GM23338 (cell line): ENCODE measurements at regions not wholly inside any gene's neighbourhood (a gene's known extent, or its start where the extent isn't known, plus 50 kb on each side); places are given as distances from the start of the nearest gene placed in this dataset.

ENCODE experiments used
- ATAC-seq: fragments of 200-7000 bp; cut with Tn5 transposase; 3 replicates; pipeline ENCODE4 v1.9.1; 2020
- DNase-seq: peaks from one replicate; pipeline ENCODE4 v3.0.0-alpha.2; 2015; ENCODE audit warnings: low spot score
- H2AFZ ChIP-seq: fragments of 200-600 bp; sonication (generic); 2 replicates; pipeline ENCODE4 v1.8.0; 2016; ENCODE audit warnings: antibody characterized with exemption, mild to moderate bottlenecking, moderate library complexity
- H3F3A ChIP-seq: fragments of 200-600 bp; sonication (generic); replicated peaks from 2 replicates; pipeline ENCODE4 v1.8.0; 2017; ENCODE audit warnings: antibody characterized with exemption, mixed run types, low read depth
- H3K27ac ChIP-seq: fragments of 200-600 bp; sonication (generic); 2 replicates; pipeline ENCODE4 v1.6.1; 2016; ENCODE audit warnings: low read depth
- H3K27me3 ChIP-seq: fragments of 200-600 bp; sonication (generic); 2 replicates; pipeline ENCODE4 v1.8.0; 2016; ENCODE audit warnings: mild to moderate bottlenecking, mixed run types, moderate library complexity; ENCODE audit not compliant: insufficient read depth
- H3K36me3 ChIP-seq: fragments of 200-600 bp; sonication (generic); 2 replicates; pipeline ENCODE4 v1.8.0; 2016; ENCODE audit warnings: mild to moderate bottlenecking; ENCODE audit not compliant: insufficient read depth
- H3K4me1 ChIP-seq: fragments of 200-600 bp; sonication (generic); 2 replicates; pipeline ENCODE4 v1.8.0; 2016; ENCODE audit warnings: mild to moderate bottlenecking, moderate library complexity; ENCODE audit not compliant: insufficient read depth
- H3K4me2 ChIP-seq: fragments of 200-600 bp; sonication (generic); 2 replicates; pipeline ENCODE4 v1.7.1; 2017; ENCODE audit warnings: mixed run types
- H3K4me3 ChIP-seq: fragments of 200-600 bp; sonication (generic); 2 replicates; pipeline ENCODE4 v1.6.1; 2016; ENCODE audit warnings: mixed run types
- H3K79me2 ChIP-seq: fragments of 200-600 bp; sonication (generic); replicated peaks from 2 replicates; pipeline ENCODE4 v1.8.0; 2017; ENCODE audit warnings: mild to moderate bottlenecking; ENCODE audit not compliant: insufficient read depth
- H3K9me2 ChIP-seq: fragments of 200-600 bp; sonication (generic); 2 replicates; pipeline ENCODE4 v1.8.0; 2017; ENCODE audit not compliant: insufficient read depth
- H4K20me1 ChIP-seq: fragments of 200-600 bp; sonication (generic); replicated peaks from 2 replicates; pipeline ENCODE4 v1.8.0; 2017; ENCODE audit warnings: mild to moderate bottlenecking; ENCODE audit not compliant: insufficient read depth
- H3K27ac Mint-ChIP-seq: 2 replicates; pipeline ENCODE4 v1.8.0; 2020; ENCODE audit warnings: inconsistent platforms, mild to moderate bottlenecking, moderate library complexity, mixed read lengths
- H3K27me3 Mint-ChIP-seq: 3 replicates; pipeline ENCODE4 v1.8.0; 2022; ENCODE audit warnings: low read depth, mild to moderate bottlenecking, moderate library complexity, mixed read lengths, inconsistent platforms; ENCODE audit not compliant: insufficient read depth, poor library complexity
- H3K36me3 Mint-ChIP-seq: 3 replicates; pipeline ENCODE4 v1.8.0; 2021; ENCODE audit warnings: low read depth, mild to moderate bottlenecking, inconsistent platforms, moderate library complexity, mixed read lengths
- H3K4me1 Mint-ChIP-seq: 3 replicates; pipeline ENCODE4 v1.8.0; 2020; ENCODE audit warnings: mild to moderate bottlenecking, inconsistent platforms, mixed read lengths
- H3K4me3 Mint-ChIP-seq: 3 replicates; pipeline ENCODE4 v1.8.0; 2021; ENCODE audit warnings: moderate library complexity, mild to moderate bottlenecking, inconsistent platforms, mixed read lengths
- H3K9me3 Mint-ChIP-seq: 3 replicates; pipeline ENCODE4 v1.8.0; 2020; ENCODE audit warnings: moderate library complexity, mild to moderate bottlenecking, inconsistent platforms, mixed read lengths
- NANOG ChIP-seq: IDR thresholded peaks from 2 replicates; pipeline ENCODE4 v1.6.1; 2016; ENCODE audit warnings: antibody characterized with exemption, borderline replicate concordance
- REST ChIP-seq: IDR thresholded peaks from one replicate; pipeline ENCODE4 v1.6.1; 2018; ENCODE audit warnings: antibody characterized with exemption; ENCODE audit not compliant: unreplicated experiment
- STAT1 ChIP-seq: IDR thresholded peaks from one replicate; pipeline ENCODE4 v1.6.1; 2016; ENCODE audit warnings: antibody characterized with exemption; ENCODE audit not compliant: unreplicated experiment

- Mint-ChIP-seq H3K36me3 (no peaks in the 10 kb centered on the region), H3K27me3 (peaks cover 2% of the 10 kb centered on the region), H3K9me3 (no peaks in the 10 kb centered on the region), H3K4me1 (no peaks in the 10 kb centered on the region), H3K4me3 (no peak overlapping the region), H3K27ac (no peak overlapping the region)
- H3K9me2 ChIP-seq: no peaks in the 10 kb centered on the region; the same call in 1 of the 2 replicates
- peaks cover 3% of the 10 kb centered on the region; the same call in 1 of the 2 replicates for H3K36me3 ChIP-seq
- TF ChIP-seq STAT1 (no peak), REST (no peak)
- H3K79me2 ChIP-seq: no peaks in the 10 kb centered on the region
- H2AFZ ChIP-seq: no peak overlapping the region
- H3K27ac ChIP-seq: no peak overlapping the region
- no peak overlapping the region for H3K4me2 ChIP-seq
- H3F3A ChIP-seq: no peaks in the 10 kb centered on the region
- no peak for ATAC-seq
- H3K4me1 ChIP-seq: no peaks in the 10 kb centered on the region
- no peak for DNase-seq
- no peak overlapping the region for H3K4me3 ChIP-seq
- H3K27me3 ChIP-seq: no peaks in the 10 kb centered on the region
- no peaks in the 10 kb centered on the region for H4K20me1 ChIP-seq
These were observed 987.1 kb upstream of the KLHL29 start for GRCh38 chr2:22397847-22398246.

- Mint-ChIP-seq H3K4me1 (no peaks in the 10 kb centered on the region), H3K36me3 (no peaks in the 10 kb centered on the region), H3K27ac (no peak overlapping the region), H3K9me3 (no peaks in the 10 kb centered on the region), H3K4me3 (no peak overlapping the region), H3K27me3 (no peaks in the 10 kb centered on the region)
- DNase-seq: no peak
- no peak overlapping the region for H2AFZ ChIP-seq
- no peaks in the 10 kb centered on the region; the same call in 1 of the 2 replicates for H3K9me2 ChIP-seq
- H3K4me1 ChIP-seq: no peaks in the 10 kb centered on the region
- H3K4me3 ChIP-seq: no peak overlapping the region
- no peaks in the 10 kb centered on the region for H3F3A ChIP-seq
- H3K36me3 ChIP-seq: no peaks in the 10 kb centered on the region
- no peak for ATAC-seq
- H3K4me2 ChIP-seq: no peak overlapping the region
- no peak overlapping the region for H3K27ac ChIP-seq
- TF ChIP-seq NANOG (no peak), REST (no peak)
- H3K27me3 ChIP-seq: no peaks in the 10 kb centered on the region
- no peaks in the 10 kb centered on the region for H4K20me1 ChIP-seq
- no peaks in the 10 kb centered on the region for H3K79me2 ChIP-seq
These were observed 981.2 kb upstream of the KLHL29 start for GRCh38 chr2:22403748-22404147.
